NCI-H69 (cell line): ENCODE measurements at regions not wholly inside any gene's neighbourhood (a gene's known extent, or its start where the extent isn't known, plus 50 kb on each side); places are given as distances from the start of the nearest gene placed in this dataset.

ENCODE experiments used
- DNase-seq: peaks from one replicate; lab custom pipeline; 2025; lab: John Stamatoyannopoulos, UW

DNA sequence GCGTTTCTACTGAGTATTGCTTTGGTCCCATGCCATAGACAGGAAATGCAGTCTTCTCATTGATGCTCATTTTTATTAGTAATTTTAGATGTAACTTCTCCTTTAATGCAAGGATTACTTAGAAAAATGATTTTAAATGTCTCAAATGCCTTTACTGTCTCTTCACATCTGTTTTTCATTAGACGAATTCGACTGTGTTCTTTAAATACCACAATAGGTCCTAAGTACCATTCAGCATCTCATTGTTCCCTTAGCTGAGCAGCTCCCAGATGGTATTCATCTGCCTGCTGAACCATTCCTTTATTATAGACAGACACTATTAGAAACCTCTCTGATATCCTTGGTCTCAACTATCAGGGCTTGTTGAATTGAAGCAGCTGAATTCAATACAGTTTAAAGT, 113.6 kb downstream of the LSMEM1 start:
- DNase-seq = no peak

DNA sequence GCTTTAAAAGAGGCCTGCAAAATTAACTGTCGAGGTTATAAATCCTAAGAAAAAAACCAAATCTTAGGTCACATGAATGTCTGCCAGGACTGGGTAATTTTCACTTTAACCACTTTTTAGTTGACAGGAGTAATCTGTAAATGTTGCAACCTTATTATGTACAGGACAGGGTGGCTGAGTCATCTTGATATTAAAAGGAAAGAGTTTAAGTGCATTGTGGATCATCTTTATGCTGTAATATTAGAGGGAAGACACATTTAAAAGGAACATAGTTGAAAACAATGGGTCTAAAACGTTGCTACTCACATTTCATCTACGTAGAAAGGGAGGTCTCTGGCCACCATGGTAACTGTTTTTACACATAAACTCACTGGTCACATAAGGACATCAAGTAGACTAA, 115.5 kb downstream of the LSMEM1 start:
- DNase-seq = no peak

DNA sequence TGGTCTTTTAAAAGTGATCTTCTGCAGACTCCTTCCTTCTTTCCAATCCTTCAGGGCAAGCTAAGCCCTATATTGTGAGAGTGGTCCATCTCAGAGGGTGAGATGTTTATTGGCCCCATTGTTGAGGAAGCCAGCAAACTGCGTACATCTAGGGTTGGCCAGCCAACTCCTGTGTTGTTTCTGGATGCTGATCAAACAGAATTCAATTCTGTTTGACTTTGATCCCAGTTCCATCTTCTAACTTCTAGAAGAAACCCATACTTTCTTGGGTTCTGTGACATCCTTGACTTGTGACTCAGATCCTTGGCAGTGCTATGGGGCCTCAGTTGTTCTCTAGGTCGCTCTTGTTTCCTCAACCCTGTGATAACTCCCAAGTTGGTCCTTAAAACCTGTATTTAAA, 116.2 kb downstream of the LSMEM1 start:
- DNase-seq = no peak

DNA sequence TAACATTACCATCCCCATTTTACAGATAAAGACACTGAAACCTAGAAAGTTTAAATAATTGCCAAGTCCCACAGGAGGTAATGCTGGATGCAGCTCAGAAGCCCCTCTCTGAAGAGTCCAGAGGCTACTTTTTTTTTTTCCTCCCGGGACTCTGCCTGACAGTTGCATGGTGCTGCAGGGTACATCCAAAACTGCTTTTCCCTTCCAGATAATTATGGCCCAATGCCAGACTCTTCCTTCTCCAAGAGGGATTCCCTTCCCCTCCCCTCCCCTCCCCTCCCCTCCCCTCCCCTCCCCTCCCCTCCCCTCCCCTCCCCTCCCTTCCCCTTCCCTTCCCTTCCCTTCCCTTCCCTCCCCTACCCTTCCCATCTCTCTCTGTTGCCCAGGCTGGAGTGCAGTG, 122.9 kb downstream of the LSMEM1 start:
- DNase-seq = no peak

DNA sequence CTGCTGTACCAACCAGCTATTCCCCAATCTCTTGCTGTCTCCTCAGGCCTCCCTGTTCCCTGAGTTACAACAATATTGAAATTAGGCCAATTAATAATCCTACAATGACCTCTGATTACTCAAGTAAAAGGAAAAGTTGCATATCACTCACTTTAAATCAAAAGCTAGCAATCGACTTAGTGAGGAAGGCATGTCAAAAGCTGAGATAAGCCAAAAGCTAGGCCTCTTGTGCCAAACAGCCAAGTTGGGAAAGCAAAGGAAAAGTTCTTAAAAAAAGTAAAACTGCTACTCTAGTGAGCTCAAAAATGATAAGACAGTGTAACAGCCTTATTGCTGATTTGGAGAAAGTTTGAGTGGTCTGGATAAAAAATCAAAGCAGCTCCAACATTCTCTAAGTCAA, 129.8 kb downstream of the LSMEM1 start:
- no peak for DNase-seq

DNA sequence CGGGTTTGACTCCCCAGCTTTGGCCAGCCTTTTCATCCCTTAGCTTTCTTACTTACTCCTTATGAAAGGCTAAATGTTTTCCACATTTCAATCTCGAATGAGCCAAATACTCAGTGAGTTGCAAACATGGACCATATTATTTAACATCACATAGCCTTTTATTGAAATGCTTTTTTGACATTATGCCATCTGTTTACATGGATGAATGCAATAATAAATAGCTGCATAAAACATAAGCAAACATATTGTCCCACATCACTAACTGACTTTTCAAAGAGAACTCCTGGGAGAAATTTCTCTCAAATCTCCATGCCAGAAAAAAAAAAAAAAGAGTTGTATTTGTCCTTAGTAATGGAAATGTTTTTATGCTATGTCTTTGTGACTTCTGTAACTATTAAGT, 134.9 kb downstream of the LSMEM1 start:
- DNase-seq = no peak

DNA sequence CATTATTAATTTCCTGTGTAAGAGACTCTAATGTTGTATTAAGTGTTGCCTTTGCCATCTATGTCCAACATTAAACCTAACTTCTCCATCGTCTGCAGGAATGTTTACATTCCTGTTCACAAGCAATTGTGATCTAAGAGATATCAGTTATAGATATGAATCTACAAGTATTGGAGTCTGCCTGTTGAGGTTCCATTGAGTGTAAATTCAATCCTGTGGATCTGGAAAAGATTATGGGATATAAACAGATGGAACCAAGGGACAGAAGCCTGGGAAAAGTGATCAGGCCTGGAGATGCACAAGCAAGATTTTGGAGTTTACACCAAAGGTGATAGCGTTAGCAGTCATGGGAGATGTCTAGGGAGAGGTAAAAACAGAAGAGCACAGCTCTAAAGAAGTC, 135.5 kb downstream of the LSMEM1 start:
- DNase-seq = no peak

DNA sequence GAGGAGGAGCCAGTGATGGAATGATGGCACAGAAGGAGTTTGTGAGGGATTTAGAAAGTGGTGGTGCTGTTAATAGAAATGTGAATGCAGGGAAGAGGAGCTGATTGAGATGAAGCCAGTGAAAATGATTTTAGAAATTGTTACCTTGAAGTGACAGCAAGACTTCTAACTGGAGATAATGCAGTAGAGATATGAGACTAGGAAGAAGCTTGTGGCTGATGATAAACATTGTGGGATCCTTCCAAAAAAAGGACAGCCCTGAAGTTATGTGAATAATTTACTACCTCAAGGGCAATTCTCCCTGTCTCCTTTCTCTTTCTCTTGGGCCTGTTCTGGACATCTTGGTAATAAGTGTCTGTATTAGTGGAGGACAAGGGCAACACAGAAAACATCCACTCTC, 138.6 kb downstream of the LSMEM1 start:
- no peak for DNase-seq

DNA sequence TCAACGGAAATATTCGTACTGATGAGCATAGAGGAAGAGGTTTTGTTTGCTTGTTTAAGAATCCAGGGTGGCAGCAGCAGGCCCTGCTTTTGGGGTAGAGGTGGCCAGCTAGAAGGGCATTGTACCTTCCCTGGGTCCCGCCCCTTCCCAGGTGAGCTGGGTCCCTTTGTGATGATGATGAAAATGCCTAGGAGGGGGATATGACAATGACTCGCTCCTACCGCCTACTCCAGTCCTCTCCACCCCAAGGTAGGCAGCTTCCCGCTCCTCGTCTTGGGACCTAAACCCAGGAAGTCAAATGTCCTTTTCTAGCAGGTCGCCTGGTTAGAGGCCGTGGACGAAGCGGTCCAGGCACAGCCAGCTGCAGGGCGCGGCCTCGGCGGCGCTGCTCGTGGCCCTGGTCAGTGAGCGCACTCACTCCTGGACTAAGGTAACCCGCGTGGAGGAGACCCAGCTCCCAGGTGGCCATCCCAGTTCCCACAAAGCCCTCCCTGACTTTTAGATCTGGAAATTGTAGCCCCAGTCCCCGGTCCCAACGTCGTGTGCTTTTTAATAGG, 141.4 kb downstream of the LSMEM1 start:
- no peak for DNase-seq

DNA sequence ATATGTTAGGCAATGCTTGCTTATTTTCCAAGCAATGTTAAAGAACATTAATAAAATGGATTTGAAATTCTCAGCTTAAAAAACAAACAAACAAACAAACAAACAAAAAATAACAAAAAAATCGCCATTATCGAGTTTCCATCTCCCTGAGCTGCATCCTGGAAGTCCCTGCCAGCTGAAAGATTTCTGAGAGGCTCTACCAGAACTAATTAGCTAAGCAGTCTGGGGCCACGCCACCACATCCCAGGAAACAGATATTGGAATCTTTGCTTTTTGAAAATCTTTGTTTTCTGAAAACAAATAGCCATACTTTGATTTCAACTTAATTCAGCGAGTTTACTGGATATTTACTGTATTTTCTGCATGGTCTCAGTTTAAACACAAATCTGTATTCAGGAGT, 143.6 kb downstream of the LSMEM1 start:
- no peak for DNase-seq

DNA sequence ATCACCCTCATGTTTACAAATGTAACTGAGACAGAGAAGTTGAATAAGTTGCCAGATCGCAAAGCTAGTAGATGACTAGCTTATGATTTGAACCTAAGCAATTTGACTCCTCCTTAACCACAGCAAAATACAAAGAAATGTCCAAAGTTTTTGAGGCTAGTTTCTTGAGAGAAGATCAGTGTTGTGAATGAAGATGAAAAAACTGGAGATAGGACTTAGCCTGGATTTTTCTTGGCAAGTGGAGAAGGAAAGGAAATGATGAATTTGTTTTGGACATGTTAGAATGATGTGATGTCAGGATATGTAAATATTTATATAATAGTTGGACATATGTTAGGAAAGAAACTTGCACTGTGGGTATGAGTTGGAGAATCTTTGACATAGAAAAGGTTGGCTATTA, 149.8 kb downstream of the LSMEM1 start:
- DNase-seq = peak; percentile 37

DNA sequence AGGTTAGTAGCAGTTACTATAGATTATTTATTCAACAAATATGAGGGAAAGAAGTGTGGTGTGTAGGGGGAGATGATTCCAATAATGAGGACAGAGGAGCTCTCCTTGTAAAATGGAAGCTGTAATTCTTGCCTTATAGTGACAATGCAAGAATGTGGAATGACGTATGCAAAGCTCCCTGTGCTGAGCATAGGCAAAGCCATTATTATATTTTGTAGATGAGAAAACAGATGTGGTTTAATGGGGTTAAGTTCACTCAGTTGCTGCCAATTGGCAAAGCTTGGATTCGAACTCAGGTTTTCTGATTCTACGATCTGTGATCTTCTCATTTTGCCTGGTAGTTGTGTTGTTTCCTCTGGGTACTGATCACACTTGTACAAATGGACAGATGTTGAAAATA, 153.3 kb downstream of the LSMEM1 start:
- DNase-seq = no peak

DNA sequence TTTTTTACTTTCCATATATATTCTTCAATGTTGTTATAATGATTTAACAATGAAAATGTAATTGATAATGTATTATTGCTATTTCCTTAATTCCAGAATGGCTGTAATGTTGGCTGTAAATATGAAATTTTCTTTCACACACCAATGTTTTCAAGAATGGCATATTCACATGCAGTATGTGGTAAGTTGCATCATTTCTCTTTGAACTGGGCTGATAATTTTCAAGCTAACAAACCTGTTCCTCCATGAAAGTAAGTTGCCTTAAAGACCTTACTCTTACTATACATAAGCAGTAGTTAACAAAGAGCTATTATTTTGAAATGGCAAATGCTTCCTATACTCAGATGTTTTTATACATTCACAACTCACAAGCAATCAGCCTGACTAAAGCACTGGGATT, 154.5 kb downstream of the TMEM168 start:
- DNase-seq = no peak

DNA sequence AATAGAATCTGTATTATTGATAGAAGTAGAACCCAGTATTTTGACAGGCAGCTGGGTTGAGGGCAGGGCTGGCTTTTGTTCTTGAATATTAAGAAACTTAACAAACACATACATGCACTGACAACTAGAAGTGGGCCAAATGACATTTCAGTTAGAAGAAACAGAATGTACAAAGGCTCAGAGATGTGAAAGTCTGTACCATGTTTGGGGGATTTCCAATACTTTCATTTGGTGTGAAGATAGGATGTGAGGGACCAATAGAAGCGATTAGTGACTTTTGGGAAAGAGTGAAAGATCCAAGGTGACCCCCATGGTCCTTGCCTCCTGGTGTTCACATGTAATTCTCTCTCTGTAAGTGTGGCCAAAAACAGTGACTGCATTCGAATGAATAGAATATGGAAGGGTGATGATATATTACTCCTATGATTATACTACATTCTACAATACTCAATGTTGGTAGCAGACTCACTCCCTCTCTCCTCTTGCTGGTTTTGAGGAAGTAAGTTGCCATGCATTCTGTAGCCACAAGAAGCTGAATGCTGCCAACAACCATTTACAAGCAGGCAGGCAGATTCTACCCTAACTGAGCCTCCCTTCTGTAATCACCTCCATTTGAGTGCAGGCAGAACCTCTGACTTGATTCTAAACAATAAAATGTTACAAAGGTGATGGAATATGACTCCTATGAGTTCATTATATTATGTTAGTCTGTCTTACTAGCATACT, 151.4 kb downstream of the TMEM168 start:
- no peak for DNase-seq

DNA sequence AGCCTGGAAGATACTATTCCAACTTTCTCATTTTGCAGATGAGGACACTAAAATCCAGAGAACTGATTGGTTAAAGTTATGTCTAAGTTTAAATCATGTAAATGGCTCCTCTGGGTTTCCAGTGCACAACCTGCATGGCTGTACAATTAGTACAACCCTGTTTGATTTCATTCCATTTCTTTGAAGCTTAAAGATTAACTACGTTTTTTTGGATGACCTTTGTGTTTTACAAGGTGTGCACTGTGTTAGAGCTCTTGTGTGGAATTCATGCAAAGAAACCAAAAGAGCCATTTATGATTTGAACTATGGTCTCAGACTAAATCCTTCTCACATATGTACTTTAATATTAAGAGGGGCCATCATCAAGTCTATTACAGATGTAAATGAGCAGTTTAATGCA, 149.5 kb downstream of the TMEM168 start:
- no peak for DNase-seq

DNA sequence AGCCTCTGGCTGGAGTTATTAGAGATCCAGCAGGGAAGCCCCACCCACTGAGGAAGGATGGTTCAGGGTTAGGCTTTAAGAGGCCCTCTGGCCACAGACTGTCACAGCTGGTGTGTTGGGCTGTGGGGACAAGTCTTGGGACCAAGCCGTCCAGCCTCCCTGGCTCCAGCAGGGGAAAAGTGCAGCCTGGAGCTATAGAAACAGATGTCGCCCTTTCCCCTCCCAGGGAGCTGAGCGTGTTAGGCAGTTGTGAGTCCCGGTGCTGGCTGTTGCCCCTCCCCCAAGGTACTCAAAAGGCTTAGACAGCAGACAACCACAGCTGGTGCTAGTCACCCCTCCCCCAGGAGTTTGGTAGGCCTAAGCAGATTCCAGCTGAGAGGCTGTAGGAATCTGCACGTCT, 143.4 kb downstream of the TMEM168 start:
- DNase-seq = peak; percentile 88

DNA sequence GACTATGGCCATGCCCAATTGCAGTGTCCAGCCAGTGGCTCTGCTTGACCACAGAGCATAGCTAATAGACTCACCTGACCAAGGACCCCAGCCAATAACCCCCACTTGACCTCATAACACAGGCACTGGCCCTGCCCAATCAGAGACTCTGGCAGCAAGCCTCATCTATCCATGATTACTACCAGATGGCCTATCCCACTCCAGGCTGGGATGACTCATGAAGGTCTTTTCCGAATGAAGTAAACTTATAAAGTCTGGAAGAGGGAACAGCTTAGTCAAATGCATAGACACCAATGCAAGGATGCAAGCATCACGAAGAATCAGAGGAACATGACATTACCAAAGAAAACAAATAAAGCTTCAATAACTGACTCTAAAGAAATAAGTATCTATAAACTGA, 141.4 kb downstream of the TMEM168 start:
- no peak for DNase-seq

DNA sequence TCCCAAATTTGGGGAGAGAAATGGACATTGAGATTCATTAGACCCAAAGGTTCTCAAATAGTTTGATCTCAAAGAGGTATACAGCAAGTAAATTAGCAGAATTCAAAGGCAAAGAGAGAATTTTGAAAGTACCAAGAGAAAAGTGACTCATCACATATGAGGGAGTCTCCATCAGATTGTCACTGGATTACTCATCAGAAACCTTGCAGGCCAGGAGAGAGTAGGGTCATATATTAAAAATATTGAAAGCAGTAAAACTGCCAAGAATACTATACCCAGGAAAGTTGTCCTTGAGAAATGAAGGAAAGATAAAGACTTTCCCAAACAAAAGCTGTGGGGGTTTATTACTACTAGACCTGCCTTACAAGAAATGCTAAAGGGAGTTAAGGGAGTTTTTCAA, 140.6 kb downstream of the TMEM168 start:
- DNase-seq = no peak

DNA sequence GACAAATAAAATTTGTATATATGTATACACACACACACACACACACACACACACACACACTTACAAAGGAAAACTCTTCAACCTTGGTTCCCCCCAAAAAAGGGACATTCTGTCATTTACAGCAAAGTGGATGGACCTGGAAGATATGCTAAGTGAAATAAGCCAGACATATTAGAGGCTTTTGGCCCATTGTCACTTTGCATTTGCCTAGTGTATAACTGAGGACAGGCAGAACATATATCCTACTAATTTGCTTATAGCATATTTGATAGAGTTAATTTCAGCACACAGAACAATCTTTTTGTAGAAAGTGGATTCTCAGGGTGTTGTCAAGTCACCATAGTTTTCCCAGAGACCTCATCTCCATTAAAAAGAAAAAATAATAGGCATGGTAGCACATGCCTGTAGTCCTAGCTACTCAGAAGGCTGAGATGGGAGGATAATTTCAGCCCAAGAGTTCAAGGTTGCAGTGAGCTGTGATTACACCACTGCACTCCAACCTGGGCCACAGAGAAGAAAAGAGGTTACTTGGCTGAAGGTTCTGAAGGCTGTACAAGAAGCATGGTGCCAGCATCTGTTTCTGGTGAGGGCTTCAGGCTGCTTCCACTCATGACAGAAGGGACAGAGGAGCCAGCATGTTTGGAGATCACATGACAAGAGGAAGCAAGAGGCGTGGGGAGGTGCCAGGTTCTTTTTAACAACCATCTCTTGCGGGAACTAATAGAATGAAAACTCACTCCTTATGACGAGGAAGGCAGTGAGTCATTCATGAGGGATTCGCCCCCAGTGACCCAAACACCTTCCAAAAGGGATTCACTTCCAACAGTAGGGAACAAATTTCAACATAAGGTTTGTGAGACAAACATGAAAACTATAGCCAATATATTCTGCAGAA, 135.6 kb downstream of the TMEM168 start:
- no peak for DNase-seq

DNA sequence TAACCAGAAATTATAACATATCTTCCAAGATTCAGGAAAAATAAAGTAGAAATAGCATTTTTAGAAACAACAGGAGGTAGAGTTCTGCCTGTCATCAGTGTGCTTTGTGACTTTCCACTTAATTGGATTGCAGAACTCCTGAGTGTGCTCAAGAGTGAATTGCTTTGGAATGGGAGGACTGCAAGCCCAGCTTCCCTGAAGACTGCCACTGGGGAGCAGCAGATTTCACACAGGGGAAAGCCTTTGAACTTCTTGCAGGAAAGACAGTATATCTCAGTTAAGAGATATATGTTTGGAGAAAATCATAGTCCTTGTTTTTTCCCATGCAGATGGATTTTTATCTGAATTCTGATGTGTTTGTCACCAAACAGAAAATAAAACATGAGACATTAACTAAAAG, 124.5 kb downstream of the TMEM168 start:
- peak; percentile 23 for DNase-seq

DNA sequence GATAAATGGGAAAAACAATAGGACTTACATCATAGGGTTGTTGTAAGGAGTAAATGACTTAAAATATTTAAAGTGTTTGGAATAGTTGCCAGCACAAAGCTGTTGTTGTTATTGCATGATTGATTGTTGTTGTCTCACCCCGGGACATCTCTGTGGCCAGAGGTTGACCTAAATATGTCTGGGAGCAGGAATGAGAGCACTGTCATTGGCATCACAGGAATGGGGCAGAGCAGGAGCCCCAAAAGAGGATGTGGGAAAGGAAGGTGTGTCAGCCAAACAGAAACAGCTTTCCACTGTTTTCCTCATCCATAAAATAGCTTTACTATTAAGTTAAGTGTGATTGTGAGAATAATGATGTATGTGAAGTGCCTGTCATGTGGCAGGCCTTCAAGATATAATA, 121.6 kb downstream of the TMEM168 start:
- DNase-seq = no peak

DNA sequence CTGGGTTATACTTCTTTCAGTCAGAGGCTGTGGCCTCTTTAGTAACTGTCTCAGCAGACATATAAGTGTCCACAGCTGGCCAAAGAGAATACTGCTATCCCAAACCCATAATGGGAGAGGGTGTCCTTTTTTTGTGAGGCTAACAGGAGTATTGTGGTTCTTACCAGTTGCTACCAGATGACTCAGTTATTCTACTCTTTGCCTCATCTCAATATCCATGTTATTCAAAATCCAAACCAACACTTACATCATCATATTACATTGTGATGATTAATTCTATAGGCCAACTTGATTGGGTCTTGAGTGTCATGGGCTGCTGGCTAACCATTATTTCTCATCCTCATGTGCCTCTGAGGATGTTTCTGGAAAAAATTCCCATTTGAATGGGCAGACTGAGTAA, 120.9 kb downstream of the TMEM168 start:
- DNase-seq = no peak

DNA sequence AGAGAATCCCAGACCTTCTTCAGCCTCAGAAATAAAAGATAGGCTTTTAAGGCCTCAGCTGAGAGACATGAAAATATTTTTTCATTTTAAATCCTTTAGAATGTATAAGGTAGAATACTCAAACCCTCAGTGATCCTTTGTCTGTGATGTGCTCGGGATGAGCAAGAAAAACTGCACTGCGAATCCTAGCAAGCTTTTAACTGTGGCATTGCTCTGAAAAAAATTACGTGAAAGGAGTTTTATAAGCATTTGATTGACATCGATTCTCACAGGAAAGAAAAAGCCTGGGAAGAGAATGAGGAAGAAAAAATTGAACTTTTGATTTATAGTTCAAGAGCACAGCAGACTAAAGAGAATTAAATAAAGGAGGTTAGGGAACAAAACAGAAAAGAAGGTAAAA, 120.0 kb downstream of the TMEM168 start:
- no peak for DNase-seq
